SKM-1 (cell line): ENCODE measurements at regions not wholly inside any gene's neighbourhood (a gene's known extent, or its start where the extent isn't known, plus 50 kb on each side); places are given as distances from the start of the nearest gene placed in this dataset.
A peak's percentile ranks its signal among the peaks of the same experiment; 100 is the strongest.
"Not testable (repeated sequence)": the region's sequence is repeated elsewhere in the genome, so short reads cannot be mapped to it uniquely, and the experiment has no call there.

Source experiments
- DNase-seq: peaks from one replicate; lab custom pipeline; 2025; ENCODE audit not compliant: unreplicated experiment; lab: John Stamatoyannopoulos, UW

DNA sequence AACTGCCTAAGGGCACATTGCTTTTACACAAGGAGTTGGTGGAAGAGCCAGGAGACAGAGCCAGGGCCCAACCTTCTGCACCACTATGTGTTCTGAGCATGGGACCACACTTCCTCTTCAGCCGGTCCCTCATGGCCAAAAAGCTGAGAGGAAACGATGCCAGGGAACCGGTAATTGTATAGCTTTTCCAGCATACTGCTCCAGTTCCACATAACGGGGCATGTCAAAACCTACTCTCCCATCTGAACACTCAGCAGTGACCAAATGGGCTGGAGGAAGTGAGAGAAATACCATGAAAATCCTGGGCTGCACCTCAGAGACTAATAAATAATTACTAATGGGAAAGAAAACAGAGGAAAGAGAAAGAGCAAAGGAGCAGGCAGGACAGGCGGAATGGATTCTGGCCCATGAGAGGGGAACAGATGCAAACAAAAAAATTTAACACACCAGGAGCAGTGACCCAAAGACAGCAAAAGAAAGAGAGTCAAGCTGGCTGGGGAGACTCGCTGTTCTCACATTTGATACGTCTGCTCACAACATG is 52.0 kb upstream of the BMP2 start:
- no peak for DNase-seq

DNA sequence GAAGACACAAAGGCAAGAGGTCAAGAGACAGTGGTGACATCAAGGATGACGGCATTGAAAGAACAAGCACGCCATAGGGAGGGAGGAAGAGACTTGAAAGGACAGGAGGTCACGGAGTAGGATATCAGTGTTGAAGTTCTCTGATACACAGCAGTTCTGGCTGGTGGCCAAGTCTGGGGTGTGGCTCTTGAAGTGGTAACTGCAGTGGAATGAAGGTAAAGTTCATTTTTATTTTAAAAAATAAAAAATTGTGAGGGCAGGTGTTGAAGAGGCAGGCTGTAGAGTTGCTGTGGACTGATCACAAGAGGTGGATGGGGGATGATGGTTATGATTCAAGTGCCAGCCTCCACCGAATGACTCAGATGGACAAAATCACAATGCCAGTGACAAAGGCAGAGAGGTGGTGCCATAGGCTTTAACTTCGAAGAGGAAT is 53.2 kb upstream of the BMP2 start:
- no peak for DNase-seq

DNA sequence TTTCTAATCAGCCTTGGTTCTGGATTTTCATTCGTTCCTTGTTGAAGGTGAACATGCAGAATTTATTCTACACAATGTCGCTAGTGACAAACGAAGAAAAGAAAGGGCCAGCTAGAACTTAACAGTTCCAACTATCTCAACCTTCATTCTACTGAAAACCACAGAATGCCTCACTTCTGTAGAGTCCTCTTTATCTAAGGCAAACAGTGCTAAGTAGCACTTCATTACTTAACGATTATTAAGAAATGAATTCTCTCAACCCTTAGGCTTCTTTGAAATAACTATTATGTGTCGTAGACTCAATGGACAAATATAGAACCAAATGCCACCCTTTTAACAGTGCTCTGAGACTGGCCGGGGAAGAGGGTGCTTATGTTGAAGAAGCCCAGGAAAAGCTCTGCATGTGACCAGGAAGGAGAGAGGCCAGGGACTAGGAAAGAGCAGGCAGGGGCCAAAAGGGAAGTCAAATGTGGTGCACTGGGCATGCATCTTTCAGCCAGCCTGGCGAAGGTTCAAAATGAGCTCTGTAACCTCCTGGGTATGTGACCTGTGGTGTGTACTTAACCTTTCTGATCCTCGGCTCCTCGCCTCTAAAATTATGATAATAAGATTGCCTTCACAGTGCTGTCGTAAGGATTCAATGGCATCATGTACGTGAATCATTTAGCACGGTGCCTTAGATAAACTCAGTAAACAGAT is 55.4 kb upstream of the BMP2 start:
- DNase-seq, result no peak

DNA sequence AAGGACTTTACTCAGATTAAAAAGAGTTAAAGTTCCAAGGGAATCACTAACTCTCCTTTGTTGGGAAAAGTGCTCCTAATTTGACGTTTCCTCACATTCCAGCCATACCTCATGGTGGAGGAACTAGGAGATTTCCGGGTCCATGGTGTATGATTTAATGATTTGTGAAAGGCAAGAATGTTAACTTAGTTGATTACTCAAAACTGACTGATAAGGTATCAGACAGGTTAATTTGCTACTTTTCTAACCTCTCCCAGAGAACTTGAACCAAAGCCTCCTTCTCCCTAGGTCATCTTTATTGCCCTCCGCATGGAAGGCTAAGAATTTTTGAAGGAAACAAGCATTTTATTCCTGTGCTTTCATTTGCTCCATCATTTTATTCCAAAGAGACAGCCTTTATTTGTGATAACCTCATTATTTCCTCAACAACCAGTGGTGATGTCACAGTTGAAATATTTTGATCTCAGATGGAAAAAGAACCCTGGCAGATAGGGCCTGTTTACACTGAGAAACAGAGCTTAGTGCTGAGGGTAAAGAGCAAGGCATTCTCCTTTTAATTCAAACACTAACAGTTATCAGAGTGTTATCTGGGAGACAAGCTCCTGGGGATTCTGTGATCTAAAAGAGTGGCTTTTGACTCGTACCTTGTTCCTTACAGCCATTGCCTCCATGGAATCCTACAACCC is 57.4 kb upstream of the BMP2 start:
- DNase-seq, result no peak

DNA sequence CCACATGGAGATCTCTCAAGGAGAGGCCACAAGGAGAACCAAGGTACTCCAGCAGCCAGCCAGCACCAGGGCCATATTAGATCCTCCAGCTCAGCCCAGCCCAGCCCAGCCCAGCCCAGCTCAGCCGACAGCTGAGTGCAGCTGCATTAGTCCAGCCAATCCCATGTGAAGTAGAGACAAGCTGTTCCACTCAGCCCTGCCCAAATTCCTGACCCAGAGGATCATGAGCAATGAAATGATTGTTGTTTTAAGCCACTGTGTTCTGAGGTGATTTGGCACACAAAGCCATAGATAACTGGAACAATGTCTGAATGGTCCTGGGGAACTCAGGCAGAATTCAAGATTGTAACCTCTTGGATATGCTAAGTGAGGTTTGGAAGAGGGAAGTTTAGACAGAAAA is 59.5 kb upstream of the BMP2 start:
- no peak for DNase-seq

DNA sequence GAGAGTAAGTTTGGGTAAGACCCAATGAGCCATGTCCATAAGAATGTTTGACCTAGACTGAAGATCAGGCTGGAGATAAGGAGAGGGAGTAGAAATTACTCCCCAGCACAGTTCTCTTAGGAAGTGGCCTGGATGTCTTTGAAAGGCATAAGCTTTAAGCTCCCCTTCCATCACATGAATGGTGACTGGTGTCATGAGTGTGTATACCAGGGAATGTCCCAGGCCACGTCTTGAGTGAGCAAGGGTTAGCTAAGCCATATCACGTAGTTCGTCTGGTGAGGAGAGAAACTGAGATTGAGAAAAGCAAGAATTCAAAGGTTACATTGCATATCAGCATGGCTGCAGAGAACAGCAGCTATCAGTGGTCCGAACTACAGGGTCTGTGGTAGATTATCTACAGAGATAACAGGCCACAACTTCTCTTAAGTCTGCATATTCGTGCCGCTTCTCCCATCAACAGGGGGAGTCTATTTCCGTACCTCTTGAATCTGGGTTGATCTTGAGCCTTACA is 60.1 kb upstream of the BMP2 start:
- no peak for DNase-seq

DNA sequence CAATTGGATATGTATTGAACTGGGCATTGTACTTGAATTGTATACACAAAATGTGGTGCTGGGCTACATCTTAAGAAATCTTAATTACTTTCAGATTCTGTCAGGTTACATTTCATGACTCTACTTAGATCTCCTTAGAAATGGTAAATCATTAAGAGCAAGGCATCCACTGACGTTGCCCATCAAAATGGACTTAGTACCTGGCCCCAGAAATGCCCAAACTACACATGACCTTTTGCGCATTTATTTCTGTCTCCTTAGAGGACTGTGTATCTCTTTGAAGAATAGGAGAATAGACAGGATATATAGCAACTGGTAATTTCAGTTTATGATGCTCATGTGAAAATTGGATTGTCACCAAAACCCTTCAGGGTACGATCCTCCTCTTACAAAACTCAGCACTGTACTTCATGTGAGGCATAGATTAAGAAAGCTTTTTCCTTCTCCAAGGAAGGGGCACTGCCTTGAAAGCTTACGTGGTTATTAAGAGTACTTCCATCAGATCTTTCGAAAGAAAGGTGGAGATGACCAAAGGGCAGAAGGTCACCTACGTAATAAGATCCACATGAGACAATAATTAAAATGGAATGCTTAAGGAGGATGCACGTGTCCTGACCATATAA is 61.4 kb upstream of the BMP2 start:
- DNase-seq, result no peak

DNA sequence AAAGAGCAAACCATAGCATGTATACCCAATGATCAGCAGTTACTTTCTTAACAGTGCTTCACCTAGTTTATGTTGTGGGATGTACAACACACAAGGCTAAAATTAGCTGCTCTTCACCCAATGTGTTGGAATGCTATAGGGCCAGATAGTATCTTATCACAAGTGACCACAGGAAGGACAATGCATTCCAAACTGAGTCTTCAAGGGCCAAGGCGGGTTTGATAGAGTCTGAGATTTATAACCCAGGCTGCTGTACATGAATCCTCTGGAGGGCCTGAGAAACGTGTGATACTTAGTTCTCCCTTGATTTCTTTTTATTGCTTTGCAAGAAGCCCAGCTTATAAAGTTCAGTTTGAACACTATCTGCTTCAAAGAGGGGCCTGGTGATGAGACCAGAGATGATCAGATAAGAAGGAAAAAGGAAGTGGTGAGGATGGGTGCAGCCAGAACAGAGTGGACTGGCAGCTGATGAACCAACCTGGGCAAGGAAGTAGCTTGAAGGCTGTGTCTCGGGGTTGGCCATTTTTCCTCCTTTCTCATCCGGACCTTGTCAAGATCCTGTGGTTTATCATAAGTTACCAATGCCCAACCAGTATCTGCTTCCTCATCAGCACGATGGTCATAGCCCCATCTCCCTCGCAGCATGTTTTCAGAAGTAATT is 62.2 kb upstream of the BMP2 start:
- no peak for DNase-seq

DNA sequence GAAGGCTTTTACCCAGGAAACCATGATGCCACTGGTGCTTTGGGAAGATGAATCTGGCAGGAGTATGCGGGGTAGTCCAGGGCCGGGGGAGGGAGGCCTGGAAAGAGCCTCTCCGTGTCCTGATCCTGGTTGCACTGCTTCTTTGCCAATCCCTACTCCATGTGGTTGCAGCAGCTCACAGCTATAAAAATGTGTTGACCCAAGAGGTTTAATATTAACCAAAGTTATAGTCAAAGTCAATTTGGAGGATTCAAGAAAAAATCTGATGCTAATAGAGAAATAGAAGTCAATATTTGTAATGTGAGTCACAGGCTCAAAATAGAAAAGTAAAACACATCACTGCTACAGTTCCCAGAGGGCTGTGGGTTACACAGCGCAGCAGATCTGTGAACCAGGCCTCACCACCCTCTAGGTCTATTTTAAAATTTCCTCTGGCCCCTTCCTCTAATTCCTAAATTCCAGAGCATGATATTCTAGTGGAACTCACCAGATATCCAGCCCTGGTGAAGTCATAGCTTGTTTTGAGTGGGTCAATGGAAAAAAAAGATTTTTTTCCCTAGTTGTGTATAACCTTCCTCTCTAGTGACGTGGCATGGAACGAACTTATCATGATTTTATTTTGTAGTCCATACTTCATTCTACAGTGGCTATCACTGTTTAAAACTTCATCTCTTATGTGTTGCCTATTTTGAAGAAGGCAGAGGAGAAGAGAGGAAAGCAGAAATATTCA is 63.2 kb upstream of the BMP2 start:
- no peak for DNase-seq

DNA sequence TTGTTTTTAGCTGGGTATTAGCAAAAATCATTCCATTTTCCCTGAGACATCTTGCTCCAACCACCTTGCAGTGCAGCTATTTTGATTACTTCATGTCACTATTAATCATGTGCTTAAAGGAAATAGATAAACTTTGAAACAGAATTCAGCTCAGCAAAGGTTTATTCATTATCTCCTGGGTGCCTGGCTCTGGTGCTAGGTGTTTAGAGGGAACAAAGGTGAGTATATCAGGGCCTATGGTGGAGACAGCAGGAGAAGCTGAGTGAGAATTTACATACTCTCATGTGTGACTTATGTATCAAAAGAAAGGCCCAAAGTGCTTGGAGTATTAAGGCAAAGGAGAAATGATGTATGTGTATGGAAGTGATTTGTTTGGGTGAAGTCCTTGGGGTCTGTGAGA is 63.8 kb upstream of the BMP2 start:
- DNase-seq, result no peak

DNA sequence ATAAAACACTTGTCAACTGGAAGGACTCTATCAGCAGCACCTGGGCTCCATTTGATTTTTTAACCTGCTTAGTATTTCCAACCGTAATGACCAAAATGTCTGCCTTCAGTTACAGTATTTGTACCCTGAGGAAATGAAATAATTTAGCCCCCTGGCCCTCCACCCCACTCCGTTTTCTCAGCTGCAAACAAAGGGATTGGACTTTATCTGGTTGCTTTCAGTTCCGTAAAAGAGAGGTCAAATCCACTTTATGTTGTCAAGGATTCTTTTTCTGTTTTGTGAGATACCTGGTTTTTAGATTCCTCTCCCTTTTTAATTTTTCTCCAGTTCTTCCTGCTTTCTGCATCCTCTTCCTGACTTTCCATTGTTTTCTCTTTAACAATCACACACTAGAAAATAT is 64.4 kb upstream of the BMP2 start:
- no peak for DNase-seq

DNA sequence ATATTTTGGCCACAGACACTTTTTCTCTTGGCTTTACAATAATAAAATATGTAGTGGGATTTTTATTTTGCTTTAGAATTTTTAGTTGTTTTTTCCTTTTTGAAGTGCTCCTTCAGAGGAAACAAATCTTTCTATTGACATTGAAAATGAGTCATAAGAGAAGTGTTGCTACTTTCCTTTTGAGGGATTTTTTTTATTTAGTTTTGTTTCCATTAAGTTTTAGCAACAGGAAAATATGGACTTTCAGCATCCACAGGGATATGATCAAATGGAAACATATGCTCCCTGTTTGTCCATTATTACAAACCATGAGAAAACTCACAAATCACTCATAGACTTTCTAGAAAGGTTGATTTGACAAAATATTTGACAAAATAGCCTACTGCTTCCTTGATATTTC is 65.3 kb upstream of the BMP2 start:
- DNase-seq, result no peak

DNA sequence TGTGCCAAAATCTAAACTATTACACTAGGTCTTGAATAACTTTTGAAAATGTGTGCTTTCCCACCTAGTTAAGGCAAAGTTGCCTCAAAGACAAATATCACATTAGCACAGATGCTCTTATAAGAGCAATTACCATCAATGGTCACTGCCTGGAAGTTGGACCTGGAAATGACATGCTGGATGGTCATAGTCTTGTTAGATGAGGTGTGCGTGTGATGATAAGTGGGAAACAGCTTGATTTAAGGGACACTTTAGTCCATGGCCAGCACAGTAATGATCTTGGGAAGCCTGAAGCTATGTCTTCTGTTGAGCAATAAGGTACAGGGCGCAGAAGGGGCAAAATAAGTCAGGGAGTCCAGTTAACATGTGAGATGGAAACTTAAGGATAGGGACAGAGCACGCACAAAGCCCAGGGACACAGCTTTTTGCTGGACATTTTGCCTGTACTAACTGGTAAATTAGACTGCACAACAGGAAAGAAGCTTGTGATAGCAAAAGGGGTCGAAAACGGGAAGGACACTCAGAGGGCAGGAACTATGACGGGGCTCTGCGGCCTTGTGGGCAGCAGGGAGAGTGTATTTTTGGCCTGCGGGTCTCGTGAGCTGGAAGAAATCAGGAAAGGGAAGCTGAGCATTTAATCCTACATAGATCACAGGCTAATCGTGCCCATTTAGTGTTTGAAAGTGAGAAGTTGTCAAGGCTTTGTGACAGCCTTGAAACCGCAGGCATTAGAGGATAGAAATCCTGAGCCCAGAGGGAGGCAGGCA is 66.7 kb upstream of the BMP2 start:
- peak; percentile 41 for DNase-seq

DNA sequence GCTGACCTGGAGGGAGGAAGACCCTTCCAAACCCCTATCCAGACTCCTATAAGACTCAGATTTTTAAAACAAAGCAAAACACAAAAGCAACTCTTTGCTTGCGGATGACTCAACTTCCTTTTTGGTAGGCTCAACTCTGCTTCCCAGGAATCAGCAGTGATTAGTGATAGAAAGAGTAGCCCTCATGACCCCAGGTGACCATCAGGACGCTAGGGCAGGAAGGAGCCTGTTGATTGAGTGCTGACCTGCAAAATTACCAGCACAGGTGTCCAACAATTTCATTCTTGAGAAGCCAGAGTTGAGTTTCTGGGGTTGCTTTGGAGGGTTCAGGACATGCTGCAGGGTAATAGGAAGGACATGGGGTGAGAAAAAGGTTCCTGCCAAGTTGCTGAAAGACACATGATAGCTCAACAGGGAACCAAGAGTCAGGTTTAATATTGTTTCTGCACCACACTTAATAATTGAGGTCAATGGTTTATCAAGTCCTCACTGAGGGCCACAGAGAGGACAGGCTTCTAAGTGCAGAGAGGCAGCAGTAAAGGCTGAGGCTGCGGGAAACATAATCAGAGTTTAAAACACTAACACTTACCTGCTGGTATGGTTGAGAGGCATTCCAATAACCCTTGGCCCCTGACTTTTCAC is 67.4 kb upstream of the BMP2 start:
- no peak for DNase-seq

DNA sequence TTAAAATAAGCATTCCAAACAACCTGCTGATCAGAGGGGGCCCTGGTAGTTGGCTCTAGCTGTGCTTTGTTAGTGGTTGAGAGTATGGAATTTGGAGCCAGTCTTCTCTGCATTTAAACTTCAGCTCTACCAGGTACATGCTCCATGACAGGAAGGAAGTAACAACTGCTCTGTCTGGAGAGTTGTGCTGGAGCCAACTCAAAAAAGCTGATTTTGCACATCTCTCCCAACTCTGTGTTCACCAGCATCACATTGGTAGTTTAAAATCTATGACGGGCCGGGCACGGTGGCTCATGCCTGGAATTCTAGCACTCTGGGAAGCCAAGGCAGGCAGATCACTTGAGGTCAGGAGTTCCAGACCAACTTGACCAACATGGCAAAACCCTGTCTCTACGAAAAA is 68.8 kb upstream of the BMP2 start:
- DNase-seq, result no peak

DNA sequence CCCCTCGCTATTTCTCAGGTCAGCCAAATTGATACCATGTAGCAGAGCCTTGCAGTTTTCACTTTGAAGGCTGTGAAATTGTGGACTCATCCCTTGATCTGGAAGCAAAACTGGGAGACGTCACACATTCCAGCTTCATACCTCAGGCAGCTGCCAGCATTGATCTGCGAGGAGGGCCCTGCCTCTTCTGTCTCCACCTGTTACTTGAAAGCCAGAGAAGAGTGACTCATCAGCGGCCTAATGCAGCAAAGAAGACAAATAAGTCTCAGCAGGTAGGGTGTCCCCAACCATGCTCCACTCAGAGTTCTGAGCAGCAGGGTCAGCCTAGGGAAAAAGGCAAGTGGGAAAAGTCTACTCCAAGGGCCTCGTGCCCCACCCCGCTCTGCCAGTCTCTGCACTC is 69.4 kb upstream of the BMP2 start:
- DNase-seq, result no peak

DNA sequence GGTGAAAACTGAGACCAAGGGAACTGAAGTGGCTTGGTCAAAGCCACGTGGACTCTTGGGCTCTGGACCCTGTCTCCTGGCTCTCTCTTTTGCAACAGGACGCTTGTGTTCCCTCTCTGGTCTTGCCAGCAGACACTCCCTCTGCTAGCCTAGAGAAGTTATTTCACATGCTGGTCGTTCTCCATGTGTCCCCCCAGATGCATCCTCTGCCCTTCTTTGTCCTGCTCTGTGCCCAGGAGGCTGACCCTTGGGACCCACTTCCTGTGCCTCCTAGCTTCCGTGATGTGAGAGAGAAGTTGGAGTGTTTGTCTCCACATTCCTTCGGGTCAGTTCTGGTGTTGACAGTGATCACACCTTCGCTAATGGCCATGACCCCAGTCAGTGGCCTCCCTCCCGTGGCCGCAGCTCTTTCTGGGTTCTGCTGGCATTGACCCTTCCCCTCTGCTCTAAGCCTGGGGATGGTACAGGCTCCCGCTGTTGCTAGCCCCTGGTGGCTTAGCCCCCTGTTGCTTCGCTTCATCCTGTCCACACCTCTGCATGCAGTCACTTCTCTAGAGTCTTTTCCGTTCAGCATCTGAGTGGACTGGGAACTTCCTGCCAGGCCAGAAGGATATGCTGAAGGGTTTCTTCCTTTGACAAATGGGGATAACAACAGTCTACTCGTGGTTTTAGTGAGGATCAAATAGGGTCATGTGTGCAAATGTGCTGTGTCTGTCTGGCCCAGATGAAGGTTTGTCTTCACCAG is 70.1 kb upstream of the BMP2 start:
- DNase-seq, result no peak

DNA sequence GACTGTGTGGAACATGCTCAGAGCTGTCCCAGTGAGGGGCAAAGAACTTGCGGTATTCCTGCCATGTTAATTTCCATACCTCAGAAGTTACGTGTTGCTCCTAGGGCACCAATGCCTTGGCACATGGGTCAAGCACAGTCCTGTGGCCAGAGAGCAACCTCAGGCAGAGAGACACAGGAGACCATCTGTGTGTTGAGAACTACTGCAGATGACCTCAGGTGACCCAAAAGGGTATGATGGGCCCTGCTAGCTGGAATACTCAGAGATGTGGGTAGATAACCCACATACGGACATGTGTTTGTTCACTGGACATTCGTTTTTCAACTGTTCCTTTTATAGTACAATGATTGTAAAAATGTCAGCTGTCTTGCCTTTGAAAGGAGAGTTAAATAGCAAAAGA is 71.5 kb upstream of the BMP2 start:
- DNase-seq, result no peak

DNA sequence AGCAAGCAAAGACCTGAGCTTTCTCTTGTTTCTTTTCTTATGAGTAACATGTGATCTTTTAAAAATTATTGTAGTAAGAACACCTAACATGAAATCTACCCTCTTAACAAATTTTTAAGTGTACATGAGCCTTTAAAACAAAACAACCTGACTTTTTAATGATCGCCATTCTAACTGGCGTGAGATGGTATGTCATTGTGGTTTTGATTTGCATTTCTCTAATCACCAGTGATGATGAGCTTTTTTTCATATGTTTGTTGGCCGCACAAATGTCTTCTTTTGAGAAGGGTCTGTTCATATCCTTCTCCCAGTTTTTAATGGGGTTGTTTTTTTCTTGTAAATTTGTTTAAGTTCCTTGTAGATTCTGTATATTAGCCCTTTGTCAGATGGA is 73.7 kb upstream of the BMP2 start:
- not testable (repeated sequence) for DNase-seq
